Suprapubic skin (tissue), 4 donors: ENCODE measurements at regions not wholly inside any gene's neighbourhood (a gene's known extent, or its start where the extent isn't known, plus 50 kb on each side); places are given as distances from the start of the nearest gene placed in this dataset.

Experiments
- EP300 ChIP-seq: sonication (generic); formaldehyde crosslinking; IDR thresholded peaks from one replicate; pipeline ENCODE4 v1.6.1; 2017; ENCODE audit warnings: antibody characterized with exemption
- POLR2A ChIP-seq, 2 donors: fragments of 450-650 bp; IDR thresholded peaks; one replicate each; pipeline ENCODE4 v1.6.1; 2017; ENCODE audit warnings: antibody characterized with exemption in 2 of 2, mild to moderate bottlenecking in 2 of 2, moderate library complexity in 2 of 2
- POLR2AphosphoS5 ChIP-seq, 3 donors: sonication (generic); formaldehyde crosslinking; IDR thresholded peaks; one replicate each; pipeline ENCODE4 v1.6.1; 2017; ENCODE audit warnings: antibody characterized with exemption in 3 of 3
- TF ChIP-seq, protein P1 (sequence below), 2 donors: fragments of 200-600 bp in 1 of 2; fragments of 450-650 bp in 1 of 2; sonication (generic) in 1 of 2; IDR thresholded peaks; one replicate each; pipeline ENCODE4 v1.5.1; 2016 to 2019; ENCODE audit warnings: antibody characterized with exemption in 2 of 2, mild to moderate bottlenecking in 1 of 2, moderate library complexity in 1 of 2

DNA sequence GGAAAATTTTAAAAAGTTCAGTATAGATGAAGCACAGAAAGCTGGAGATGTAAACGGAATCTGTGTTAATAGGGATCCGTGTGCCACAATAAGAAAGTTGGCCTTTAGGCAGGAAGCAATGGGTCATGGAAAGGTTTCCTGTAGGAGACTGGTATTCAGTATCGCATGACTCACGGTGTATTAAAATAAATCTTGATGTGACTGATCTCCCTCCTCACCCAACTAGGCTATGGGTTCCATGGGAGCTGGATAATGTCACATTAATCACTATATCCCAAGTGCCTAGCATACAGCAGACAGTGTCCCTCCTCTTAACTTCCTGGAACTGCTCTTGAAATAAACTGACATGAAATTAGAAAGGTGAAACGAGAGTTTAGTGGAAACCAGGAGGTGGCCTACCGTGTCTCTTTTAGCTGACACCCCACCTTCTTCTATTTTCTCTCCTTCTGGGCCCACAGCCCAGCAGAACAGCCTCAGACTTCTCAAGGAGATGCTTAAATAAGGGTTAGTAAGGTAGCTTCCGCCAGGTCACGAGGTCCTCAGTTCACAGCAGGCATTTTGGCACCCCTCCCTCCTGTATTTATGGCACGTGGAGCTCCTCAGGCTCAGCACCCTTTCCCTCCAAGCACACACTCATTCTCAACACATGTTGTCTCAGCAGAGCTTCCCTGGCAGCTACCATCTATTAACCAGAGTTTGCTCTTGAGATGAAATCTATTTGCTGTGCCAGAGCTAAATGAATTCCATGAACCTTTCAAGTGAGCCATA is 118.8 kb downstream of the NXPE2 start:
- TF ChIP-seq, protein P1, sequence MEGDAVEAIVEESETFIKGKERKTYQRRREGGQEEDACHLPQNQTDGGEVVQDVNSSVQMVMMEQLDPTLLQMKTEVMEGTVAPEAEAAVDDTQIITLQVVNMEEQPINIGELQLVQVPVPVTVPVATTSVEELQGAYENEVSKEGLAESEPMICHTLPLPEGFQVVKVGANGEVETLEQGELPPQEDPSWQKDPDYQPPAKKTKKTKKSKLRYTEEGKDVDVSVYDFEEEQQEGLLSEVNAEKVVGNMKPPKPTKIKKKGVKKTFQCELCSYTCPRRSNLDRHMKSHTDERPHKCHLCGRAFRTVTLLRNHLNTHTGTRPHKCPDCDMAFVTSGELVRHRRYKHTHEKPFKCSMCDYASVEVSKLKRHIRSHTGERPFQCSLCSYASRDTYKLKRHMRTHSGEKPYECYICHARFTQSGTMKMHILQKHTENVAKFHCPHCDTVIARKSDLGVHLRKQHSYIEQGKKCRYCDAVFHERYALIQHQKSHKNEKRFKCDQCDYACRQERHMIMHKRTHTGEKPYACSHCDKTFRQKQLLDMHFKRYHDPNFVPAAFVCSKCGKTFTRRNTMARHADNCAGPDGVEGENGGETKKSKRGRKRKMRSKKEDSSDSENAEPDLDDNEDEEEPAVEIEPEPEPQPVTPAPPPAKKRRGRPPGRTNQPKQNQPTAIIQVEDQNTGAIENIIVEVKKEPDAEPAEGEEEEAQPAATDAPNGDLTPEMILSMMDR (IDR thresholded peaks at IDR 0.05), result no peak
- TF ChIP-seq POLR2A (IDR thresholded peaks at IDR 0.05) (no peak), POLR2AphosphoS5 (IDR thresholded peaks at IDR 0.05) (no peak), EP300 (no peak)
